GM21717 (cell line): ENCODE measurements at regions not wholly inside any gene's neighbourhood (a gene's known extent, or its start where the extent isn't known, plus 50 kb on each side); places are given as distances from the start of the nearest gene placed in this dataset.
"Not testable (repeated sequence)": the region's sequence is repeated elsewhere in the genome, so short reads cannot be mapped to it uniquely, and the experiment has no call there.

Source experiments
- ATAC-seq: cut with Tn5 transposase; IDR thresholded peaks from one replicate; pipeline ENCODE4 v1.9.1; 2021; ENCODE audit warnings: mild to moderate bottlenecking, moderate library complexity; ENCODE audit not compliant: unreplicated experiment

- no peak for ATAC-seq
Observed at GRCh38 chr18:34280000-34280399, 55.3 kb upstream of the NOL4 start.

DNA sequence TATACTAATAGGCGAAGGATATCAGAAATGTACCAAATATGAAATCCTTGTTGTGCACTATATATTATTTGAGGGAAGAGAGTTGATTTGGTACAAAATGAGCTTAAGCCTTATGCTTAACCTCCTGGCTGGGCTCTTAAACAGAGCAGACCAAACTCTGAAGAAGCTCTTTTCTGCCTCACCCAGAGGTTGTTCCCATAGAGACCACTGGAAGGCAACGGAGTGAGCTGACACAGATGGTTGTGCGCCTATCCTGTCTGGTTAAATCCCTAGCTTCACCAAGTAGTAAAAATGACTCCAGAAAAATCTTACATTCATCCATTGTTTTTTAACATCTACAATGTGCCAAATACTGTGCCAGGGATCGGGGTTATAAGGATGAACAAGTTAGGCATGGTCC lies 55.9 kb upstream of the NOL4 start:
- ATAC-seq = no peak

- no peak for ATAC-seq
Observed at GRCh38 chr18:34281290-34281689, 56.6 kb upstream of the NOL4 start.

DNA sequence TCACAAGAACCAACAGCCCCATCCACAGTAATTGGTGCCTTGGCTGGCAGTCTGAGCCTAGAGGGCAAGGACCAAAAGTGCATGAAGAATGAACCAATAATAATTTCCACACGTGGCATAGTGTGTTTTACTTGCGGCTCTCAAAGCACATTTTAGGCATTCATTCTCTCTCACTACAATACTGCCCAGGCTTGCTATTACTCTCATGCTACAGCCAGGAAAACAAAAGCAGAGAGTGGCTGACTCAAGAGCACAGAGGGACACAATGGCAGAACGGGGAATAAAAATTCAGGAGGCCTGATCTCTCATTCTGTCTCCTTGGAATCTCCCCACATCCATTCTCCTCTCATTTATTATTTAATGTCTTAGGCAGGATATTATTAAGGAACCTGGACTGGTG lies 57.0 kb upstream of the NOL4 start:
- no peak for ATAC-seq

DNA sequence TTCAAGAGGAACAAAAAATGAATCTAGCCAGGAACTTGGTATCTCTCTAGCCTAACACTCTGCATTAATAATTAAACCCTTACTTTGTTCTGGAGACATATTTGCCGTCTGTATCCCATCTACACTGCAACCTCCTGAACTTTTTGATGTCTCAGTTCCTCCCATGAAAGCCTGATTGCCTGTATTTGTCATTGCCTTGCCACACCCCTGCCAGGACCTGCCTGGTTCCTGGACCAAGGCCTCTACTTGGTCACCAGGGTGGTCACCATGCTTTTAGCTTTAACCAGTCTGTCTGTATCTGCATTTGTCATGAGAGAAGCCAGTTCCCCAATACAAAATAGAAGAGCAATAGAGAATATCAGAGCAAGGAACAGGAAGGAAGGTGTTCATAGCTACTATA lies 58.8 kb upstream of the NOL4 start:
- ATAC-seq = no peak

- ATAC-seq = no peak
Observed at GRCh38 chr18:34287825-34288224, 63.1 kb upstream of the NOL4 start.

DNA sequence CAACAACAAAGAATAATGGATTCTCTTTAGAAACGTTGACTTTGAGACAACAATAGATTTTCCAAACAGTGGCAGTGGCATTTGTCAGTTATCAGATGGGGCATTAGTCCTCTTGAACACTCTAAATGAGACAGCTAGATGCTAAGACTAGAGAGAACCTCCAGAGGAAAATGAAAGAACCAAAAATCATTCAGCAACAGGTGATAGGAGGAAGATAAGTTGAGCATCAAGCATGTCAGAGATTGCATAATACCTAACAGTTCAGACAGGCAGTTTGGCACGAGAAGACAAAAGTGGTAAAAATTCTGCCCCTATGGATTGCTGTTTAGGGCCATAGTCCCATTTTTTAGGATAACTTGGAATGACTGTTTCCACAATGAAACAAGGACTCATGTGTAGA lies 67.9 kb upstream of the NOL4 start:
- ATAC-seq = no peak

- no peak for ATAC-seq
Observed at GRCh38 chr18:34297287-34297686, 72.6 kb upstream of the NOL4 start.

DNA sequence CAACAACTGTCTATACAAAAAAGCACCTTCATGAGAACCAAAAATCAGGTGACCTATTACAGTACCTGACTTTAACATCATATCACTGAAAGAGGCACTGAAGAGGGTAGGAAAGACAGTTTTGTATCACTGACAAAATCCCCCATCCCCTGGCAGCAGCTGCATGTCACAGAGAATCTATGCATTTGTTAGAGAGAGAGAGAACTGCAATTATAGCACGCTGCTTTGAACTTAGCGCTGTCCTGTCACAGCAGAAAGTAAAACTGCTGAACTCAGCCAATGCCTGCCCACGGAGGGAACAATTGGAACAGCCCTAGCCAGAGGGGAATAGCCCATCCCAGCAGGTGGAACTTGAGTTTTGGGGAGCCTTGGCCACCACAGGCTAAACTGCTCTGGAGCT lies 75.1 kb upstream of the NOL4 start:
- ATAC-seq = no peak

GRCh38 chr18:34311468-34311867 lies 86.8 kb upstream of the NOL4 start:
- ATAC-seq = no peak

- no peak for ATAC-seq
Observed at GRCh38 chr18:34314847-34315246, 90.1 kb upstream of the NOL4 start.

DNA sequence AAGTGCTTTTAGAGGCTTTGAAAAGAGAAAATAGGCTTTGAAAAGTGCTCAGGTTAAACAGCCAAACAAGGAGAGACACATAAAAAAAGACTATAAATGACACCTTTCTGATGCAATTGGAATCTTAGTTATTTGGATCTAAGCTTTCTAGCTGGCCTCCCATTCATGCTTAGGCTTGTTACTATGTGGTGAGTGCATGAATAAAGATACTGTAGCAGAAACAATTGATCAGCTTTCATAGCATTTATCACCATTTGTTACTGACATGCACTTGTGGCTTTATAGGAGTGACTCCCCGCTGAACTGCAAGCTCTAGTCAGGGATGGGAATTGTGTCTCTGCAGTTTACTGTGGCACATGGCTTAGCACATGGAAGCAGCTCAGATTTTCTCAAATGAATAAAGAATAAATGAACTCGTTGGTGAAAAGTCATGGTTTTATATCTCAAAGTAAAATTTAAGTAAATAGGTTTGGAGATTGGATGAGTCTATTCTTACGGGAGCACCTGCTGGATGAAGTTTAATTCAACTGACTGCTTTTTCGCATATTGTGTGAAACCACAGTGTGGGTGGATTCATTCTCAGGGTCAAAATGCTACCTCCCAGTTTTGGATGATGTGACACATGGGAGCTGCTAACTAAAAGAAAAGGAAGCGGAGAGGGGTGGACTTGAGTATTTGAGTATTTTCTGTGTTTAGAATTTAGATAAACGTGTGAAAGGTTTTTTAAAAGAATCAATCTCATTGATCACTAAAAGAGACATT lies 91.1 kb upstream of the NOL4 start:
- ATAC-seq = no peak

DNA sequence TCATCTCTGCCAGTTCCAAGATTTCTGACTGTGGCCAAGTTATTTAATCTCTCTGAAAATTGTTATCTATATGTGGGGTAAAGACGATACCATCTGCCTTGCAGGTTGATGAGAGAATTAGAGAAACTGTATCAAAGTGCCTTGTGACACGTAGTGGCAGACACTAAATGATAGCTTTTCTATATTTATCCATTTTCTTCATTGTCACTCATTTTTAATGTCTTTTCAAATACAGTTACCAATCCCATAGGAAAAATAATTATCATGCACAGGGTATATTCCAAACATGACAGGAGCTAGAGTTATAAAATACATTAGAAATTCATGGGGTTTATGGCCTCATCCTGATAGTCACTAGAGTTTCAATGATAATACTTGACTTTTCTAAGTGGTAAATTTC lies 95.6 kb upstream of the NOL4 start:
- no peak for ATAC-seq

GRCh38 chr18:34321066-34321465 lies 96.4 kb upstream of the NOL4 start:
- ATAC-seq = peak; percentile 92

GRCh38 chr18:34322365-34323289 lies 97.9 kb upstream of the NOL4 start:
- peak; percentile 54 for ATAC-seq

GRCh38 chr18:34329840-34330239 lies 105.1 kb upstream of the NOL4 start:
- ATAC-seq = no peak

DNA sequence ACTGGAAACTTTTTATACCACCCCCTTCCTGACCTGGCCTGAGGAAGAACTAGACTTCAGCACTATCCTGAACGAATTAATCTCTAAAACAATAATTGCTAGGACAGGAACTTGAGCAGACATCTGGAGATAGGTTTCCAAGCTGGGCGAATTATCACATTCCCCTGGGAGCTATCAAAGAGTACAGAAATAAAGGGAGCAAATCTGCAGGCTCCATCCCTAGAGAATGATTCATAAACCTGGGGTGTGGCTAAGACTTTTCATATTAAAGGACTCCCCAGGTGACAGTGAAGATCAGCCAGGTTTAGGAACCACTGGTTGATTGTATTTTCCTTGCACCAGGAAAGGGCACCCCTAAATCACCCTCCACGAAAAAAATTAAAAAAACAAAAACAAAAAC lies 105.6 kb upstream of the NOL4 start:
- no peak for ATAC-seq

GRCh38 chr18:34330907-34331306 lies 106.2 kb upstream of the NOL4 start:
- not testable (repeated sequence) for ATAC-seq

DNA sequence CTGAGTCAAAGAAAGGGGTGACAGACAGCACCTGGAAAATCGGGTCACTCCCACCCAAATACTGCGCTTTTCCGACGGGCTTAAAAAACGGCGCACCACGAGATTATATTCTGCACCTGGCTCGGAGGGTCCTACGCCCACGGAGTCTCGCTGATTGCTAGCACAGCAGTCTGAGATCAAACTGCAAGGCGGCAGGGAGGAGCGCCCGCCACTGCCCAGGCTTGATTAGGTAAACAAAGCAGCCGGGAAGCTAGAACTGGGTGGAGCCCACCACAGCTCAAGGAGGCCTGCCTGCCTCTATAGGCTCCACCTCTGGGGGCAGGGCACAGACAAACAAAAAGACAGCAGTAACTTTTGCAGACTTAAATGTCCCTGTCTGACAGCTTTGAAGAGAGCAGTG lies 106.6 kb upstream of the NOL4 start:
- not testable (repeated sequence) for ATAC-seq

GRCh38 chr18:34339155-34339554 lies 114.4 kb upstream of the NOL4 start:
- ATAC-seq = no peak

DNA sequence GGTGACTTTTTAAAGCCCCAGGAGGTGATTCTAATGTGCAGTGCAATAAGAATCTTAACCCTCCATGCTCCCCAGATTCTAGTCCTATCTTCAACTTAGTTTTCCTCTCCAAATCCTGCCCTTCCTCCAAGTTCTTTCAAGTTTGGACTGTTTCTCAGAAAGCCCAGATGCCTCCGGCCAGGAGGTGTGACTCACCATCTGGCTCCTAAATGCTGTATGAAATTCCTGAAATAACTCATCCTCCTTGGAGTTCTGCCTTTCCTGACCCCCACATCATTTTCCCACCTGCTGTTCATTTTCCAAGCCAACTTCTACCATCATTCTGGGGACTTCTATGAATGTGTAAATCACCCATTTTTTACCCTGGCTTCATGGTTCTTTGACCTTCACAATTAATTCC lies 118.2 kb upstream of the NOL4 start:
- no peak for ATAC-seq

- ATAC-seq = no peak
Observed at GRCh38 chr18:34345738-34346137, 121.0 kb upstream of the NOL4 start.
